ENCODE measurements at regions not wholly inside any gene's neighbourhood (a gene's known extent, or its start where the extent isn't known, plus 50 kb on each side); places are given as distances from the start of the nearest gene placed in this dataset.

GRCh38 chr1:181423301-181423918 lies 59.9 kb upstream of the CACNA1E start:
- Histone ChIP-seq H3K27me3 (ENCODE audit: low read length) (no peaks in the 10 kb centered on the region), H3K27ac (ENCODE audit: low read length) (no peak overlapping the region), H3K9me2 (replicated peaks; ENCODE audit: insufficient read depth, low read length) (no peaks in the 10 kb centered on the region), H4K20me1 (ENCODE audit: insufficient read depth, low read depth, low read length) (no peaks in the 10 kb centered on the region), H3K36me3 (ENCODE audit: insufficient read depth, low read length) (no peaks in the 10 kb centered on the region), H3K4me3 (ENCODE audit: low read length) (no peak overlapping the region), H3K4me1 (ENCODE audit: low read length) (no peaks in the 10 kb centered on the region), H2AFZ (ENCODE audit: low read length) (no peak overlapping the region), H3K4me2 (ENCODE audit: low read depth, low read length, poor library complexity, severe bottlenecking) (no peak overlapping the region), H3K79me2 (ENCODE audit: low read length) (no peaks in the 10 kb centered on the region), H3K9me3 (ENCODE audit: low read length) (no peaks in the 10 kb centered on the region), H3K9ac (ENCODE audit: low read length) (no peak overlapping the region)
- peak; percentile 67 for DNase-seq

- Histone ChIP-seq H3K4me3 (ENCODE audit: low read length) (no peak overlapping the region), H3K79me2 (ENCODE audit: low read length) (no peaks in the 10 kb centered on the region), H3K9me3 (ENCODE audit: low read length) (no peaks in the 10 kb centered on the region), H2AFZ (ENCODE audit: low read length) (no peak overlapping the region), H3K27ac (ENCODE audit: low read length) (no peak overlapping the region), H3K4me1 (ENCODE audit: low read length) (no peaks in the 10 kb centered on the region), H3K4me2 (ENCODE audit: low read depth, low read length, poor library complexity, severe bottlenecking) (no peak overlapping the region), H3K27me3 (ENCODE audit: low read length) (no peaks in the 10 kb centered on the region), H3K36me3 (ENCODE audit: insufficient read depth, low read length) (no peaks in the 10 kb centered on the region), H4K20me1 (ENCODE audit: insufficient read depth, low read depth, low read length) (no peaks in the 10 kb centered on the region), H3K9ac (ENCODE audit: low read length) (no peak overlapping the region), H3K9me2 (replicated peaks; ENCODE audit: insufficient read depth, low read length) (no peaks in the 10 kb centered on the region)
- DNase-seq = peak; percentile 93
These were observed 58.4 kb upstream of the CACNA1E start for GRCh38 chr1:181424786-181425403.

- no peaks in the 10 kb centered on the region for H3K9me2 ChIP-seq (replicated peaks; ENCODE audit: insufficient read depth, low read length)
- no peaks in the 10 kb centered on the region for H3K36me3 ChIP-seq (ENCODE audit: insufficient read depth, low read length)
- DNase-seq = no peak
- no peaks in the 10 kb centered on the region for H3K4me1 ChIP-seq (ENCODE audit: low read length)
- no peak overlapping the region for H3K27ac ChIP-seq (ENCODE audit: low read length)
- H4K20me1 ChIP-seq (ENCODE audit: insufficient read depth, low read depth, low read length) = no peaks in the 10 kb centered on the region
- H3K27me3 ChIP-seq (ENCODE audit: low read length) = no peaks in the 10 kb centered on the region
- no peaks in the 10 kb centered on the region for H3K79me2 ChIP-seq (ENCODE audit: low read length)
- H2AFZ ChIP-seq (ENCODE audit: low read length) = no peak overlapping the region
- H3K4me2 ChIP-seq (ENCODE audit: low read depth, low read length, poor library complexity, severe bottlenecking) = no peak overlapping the region
- H3K9me3 ChIP-seq (ENCODE audit: low read length) = no peaks in the 10 kb centered on the region
- no peak overlapping the region for H3K4me3 ChIP-seq (ENCODE audit: low read length)
- no peak overlapping the region for H3K9ac ChIP-seq (ENCODE audit: low read length)
These were observed 57.8 kb upstream of the CACNA1E start for GRCh38 chr1:181425566-181425965.

- Histone ChIP-seq H2AFZ (ENCODE audit: low read length) (no peak overlapping the region), H3K4me2 (ENCODE audit: low read depth, low read length, poor library complexity, severe bottlenecking) (no peak overlapping the region), H3K27ac (ENCODE audit: low read length) (no peak overlapping the region), H3K36me3 (ENCODE audit: insufficient read depth, low read length) (no peaks in the 10 kb centered on the region), H3K9me2 (replicated peaks; ENCODE audit: insufficient read depth, low read length) (no peaks in the 10 kb centered on the region), H3K27me3 (ENCODE audit: low read length) (no peaks in the 10 kb centered on the region), H3K9ac (ENCODE audit: low read length) (no peak overlapping the region), H3K9me3 (ENCODE audit: low read length) (no peaks in the 10 kb centered on the region), H3K4me3 (ENCODE audit: low read length) (no peak overlapping the region), H3K79me2 (ENCODE audit: low read length) (no peaks in the 10 kb centered on the region), H4K20me1 (ENCODE audit: insufficient read depth, low read depth, low read length) (no peaks in the 10 kb centered on the region), H3K4me1 (ENCODE audit: low read length) (no peaks in the 10 kb centered on the region)
- no peak for DNase-seq
These were observed 53.9 kb upstream of the CACNA1E start for GRCh38 chr1:181429462-181429861.

- H3K27ac ChIP-seq (ENCODE audit: low read length) = no peak overlapping the region
- H4K20me1 ChIP-seq (ENCODE audit: insufficient read depth, low read depth, low read length) = no peaks in the 10 kb centered on the region
- no peaks in the 10 kb centered on the region for H3K36me3 ChIP-seq (ENCODE audit: insufficient read depth, low read length)
- no peaks in the 10 kb centered on the region for H3K27me3 ChIP-seq (ENCODE audit: low read length)
- H3K79me2 ChIP-seq (ENCODE audit: low read length) = no peaks in the 10 kb centered on the region
- H3K9me3 ChIP-seq (ENCODE audit: low read length) = no peaks in the 10 kb centered on the region
- H3K9ac ChIP-seq (ENCODE audit: low read length) = no peak overlapping the region
- no peak overlapping the region for H2AFZ ChIP-seq (ENCODE audit: low read length)
- DNase-seq = no peak
- no peak overlapping the region for H3K4me3 ChIP-seq (ENCODE audit: low read length)
- H3K4me2 ChIP-seq (ENCODE audit: low read depth, low read length, poor library complexity, severe bottlenecking) = no peak overlapping the region
- H3K4me1 ChIP-seq (ENCODE audit: low read length) = no peaks in the 10 kb centered on the region
- H3K9me2 ChIP-seq (replicated peaks; ENCODE audit: insufficient read depth, low read length) = no peaks in the 10 kb centered on the region
These were observed 53.1 kb upstream of the CACNA1E start for GRCh38 chr1:181430015-181430885.

All from Karpas-422 (cell line).